HG02763 (cell line): ENCODE measurements at regions not wholly inside any gene's neighbourhood (a gene's known extent, or its start where the extent isn't known, plus 50 kb on each side); places are given as distances from the start of the nearest gene placed in this dataset.
"Not testable (repeated sequence)": the region's sequence is repeated elsewhere in the genome, so short reads cannot be mapped to it uniquely, and the experiment has no call there.

ENCODE experiments used
- ATAC-seq: cut with Tn5 transposase; IDR thresholded peaks from one replicate; pipeline ENCODE4 v1.9.1; 2021; ENCODE audit warnings: mild to moderate bottlenecking, moderate library complexity; ENCODE audit not compliant: unreplicated experiment

GRCh38 chr7:82501346-82501745 is 57.8 kb upstream of the CACNA2D1 start:
- ATAC-seq: no peak

- ATAC-seq: not testable (repeated sequence)
Observed at GRCh38 chr7:82499546-82499945, 56.0 kb upstream of the CACNA2D1 start.

DNA sequence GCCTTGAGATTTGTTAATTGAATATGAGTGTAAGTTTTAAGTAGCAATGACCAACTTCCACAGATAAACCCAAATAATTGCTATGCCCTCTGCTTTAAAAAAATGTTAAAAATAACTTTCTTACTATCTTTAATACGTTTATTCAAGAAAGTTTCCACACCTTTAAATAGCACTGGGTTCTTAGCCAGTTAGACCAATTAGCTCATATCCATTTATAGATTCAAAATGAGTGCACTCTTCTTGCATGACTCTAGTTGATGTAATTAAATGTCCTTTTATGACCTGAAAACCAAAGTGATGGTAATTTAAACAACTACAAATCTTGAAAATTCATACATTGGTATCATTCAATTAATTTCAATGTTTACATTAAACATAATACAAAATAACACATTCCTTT is 50.8 kb upstream of the CACNA2D1 start:
- no peak for ATAC-seq
